GM12865 (cell line): ENCODE measurements at regions not wholly inside any gene's neighbourhood (a gene's known extent, or its start where the extent isn't known, plus 50 kb on each side); places are given as distances from the start of the nearest gene placed in this dataset.

Experiments
- DNase-seq: peaks from one replicate; pipeline ENCODE4 v3.0.0; 2010; ENCODE audit warnings: low read depth
- H3K4me3 ChIP-seq: 2 replicates; pipeline ENCODE4 v1.5.1; 2011; ENCODE audit warnings: mild to moderate bottlenecking, low read depth, low read length, control low read depth
- CTCF ChIP-seq: IDR thresholded peaks from 2 replicates; pipeline ENCODE4 v1.5.1; 2011; ENCODE audit warnings: low read length, control low read depth, low read depth, inconsistent platforms; ENCODE audit not compliant: insufficient read depth; ENCODE audit errors: missing control alignments

- H3K4me3 ChIP-seq = no peak overlapping the region
- no peak for DNase-seq
- no peak for TF ChIP-seq CTCF
Observed at GRCh38 chr9:12056874-12057273, 636.3 kb upstream of the TYRP1 start.

- DNase-seq = no peak
- no peak overlapping the region for H3K4me3 ChIP-seq
- TF ChIP-seq CTCF = no peak
Observed at GRCh38 chr9:12060067-12060466, 633.1 kb upstream of the TYRP1 start.

- no peak for TF ChIP-seq CTCF
- no peak overlapping the region for H3K4me3 ChIP-seq
- no peak for DNase-seq
Observed at GRCh38 chr9:12060811-12061210, 632.4 kb upstream of the TYRP1 start.

GRCh38 chr9:12065050-12065449, 628.1 kb upstream of the TYRP1 start:
- no peak for DNase-seq
- no peak overlapping the region for H3K4me3 ChIP-seq
- no peak for TF ChIP-seq CTCF

GRCh38 chr9:12065686-12066085, 627.5 kb upstream of the TYRP1 start:
- DNase-seq = no peak
- TF ChIP-seq CTCF = no peak
- no peak overlapping the region for H3K4me3 ChIP-seq

GRCh38 chr9:12066455-12067035, 626.6 kb upstream of the TYRP1 start:
- H3K4me3 ChIP-seq = no peak overlapping the region
- TF ChIP-seq CTCF = no peak
- DNase-seq = no peak

GRCh38 chr9:12069366-12069765, 623.8 kb upstream of the TYRP1 start:
- H3K4me3 ChIP-seq = no peak overlapping the region
- TF ChIP-seq CTCF = no peak
- DNase-seq = no peak
